ENCODE measurements at regions not wholly inside any gene's neighbourhood (a gene's known extent, or its start where the extent isn't known, plus 50 kb on each side); places are given as distances from the start of the nearest gene placed in this dataset.
A peak's percentile ranks its signal among the peaks of the same experiment; 100 is the strongest.
"Not testable (repeated sequence)": the region's sequence is repeated elsewhere in the genome, so short reads cannot be mapped to it uniquely, and the experiment has no call there.

DNA sequence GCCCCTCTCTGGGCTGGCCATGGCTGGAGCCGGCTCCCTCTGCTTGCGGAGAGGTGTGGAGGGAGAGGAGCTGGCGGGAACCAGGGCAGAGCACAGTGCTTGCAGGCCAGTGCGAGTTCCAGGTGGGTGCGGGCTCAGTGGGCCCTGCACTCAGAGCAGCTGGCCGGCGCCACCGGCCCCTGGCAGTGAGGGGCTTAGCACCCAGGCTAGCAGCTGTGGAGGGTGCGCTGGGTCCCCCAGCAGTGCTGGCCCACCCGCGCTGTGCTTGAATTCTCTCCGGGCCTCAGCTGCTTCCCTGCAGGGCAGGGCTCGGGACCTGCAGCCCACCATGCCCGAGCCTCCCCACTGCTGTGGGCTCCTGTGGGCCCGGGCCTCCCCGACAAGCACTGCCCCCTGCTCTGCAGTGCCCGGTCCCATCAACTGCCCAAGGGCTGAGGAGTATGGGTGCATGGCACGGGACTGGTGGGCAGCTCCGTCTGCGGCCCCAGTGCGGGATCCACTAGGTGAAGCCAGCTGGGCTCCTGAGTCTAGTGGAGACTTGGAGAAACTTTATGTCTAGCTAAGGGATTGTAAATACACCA lies 61.2 kb upstream of the AGR3 start:
- no peak overlapping the region for H3K4me3 ChIP-seq (replicated peaks in 1 of 2; ENCODE audit: low read depth in 2 of 2, low read length in 2 of 2)
- no peak for DNase-seq (ENCODE audit: low read depth in 2 of 2)
- no peak for TF ChIP-seq CTCF (IDR thresholded peaks at IDR 0.05; ENCODE audit: low read depth, low read length)

DNA sequence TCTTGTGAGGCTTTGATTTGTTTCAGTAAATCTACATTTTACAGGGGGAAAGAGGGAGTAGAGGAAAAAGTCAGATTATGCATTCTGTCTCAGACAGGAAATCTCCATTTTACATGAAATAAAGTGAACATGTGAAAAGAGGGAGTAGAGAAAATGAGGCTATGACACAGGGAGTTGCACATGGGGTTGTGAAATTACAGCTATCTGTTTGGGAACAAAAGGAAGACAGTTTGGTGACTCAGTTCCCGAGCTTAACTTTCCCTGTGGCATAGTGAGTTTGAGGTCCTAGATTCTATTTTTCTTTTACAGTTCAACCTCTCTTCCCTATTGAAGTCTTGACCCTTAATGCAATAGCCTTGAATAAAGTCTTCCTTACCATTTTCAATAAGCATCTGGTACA lies 63.2 kb upstream of the AGR3 start:
- no peak for TF ChIP-seq CTCF (IDR thresholded peaks at IDR 0.05; ENCODE audit: low read depth, low read length)
- peak in 1 of 2 donors; percentile 35 for DNase-seq (ENCODE audit: low read depth in 2 of 2)
- H3K4me3 ChIP-seq (replicated peaks in 1 of 2; ENCODE audit: low read depth in 2 of 2, low read length in 2 of 2): no peak overlapping the region

DNA sequence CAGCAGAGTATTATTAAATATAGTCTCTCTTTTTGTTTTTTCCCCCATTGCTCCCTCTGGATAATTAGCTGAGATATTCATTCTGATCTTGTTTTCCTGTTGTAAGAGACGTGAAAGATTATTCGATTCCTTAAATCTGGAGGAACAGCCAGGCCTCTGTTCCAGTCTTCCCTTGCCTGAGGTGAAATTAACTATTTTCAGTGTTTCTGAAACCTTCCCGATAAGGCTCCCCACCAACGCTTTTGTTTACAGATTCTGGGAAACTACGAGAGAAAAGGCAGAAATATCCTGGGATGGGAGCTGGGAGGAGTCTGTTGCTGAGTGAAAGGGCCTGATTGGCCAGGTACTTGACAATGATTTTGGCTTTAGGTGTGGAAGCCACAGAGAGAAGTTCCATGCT lies 63.6 kb upstream of the AGR3 start:
- no peak overlapping the region for H3K4me3 ChIP-seq (replicated peaks in 1 of 2; ENCODE audit: low read depth in 2 of 2, low read length in 2 of 2)
- TF ChIP-seq CTCF (IDR thresholded peaks at IDR 0.05; ENCODE audit: low read depth, low read length): no peak
- no peak for DNase-seq (ENCODE audit: low read depth in 2 of 2)

DNA sequence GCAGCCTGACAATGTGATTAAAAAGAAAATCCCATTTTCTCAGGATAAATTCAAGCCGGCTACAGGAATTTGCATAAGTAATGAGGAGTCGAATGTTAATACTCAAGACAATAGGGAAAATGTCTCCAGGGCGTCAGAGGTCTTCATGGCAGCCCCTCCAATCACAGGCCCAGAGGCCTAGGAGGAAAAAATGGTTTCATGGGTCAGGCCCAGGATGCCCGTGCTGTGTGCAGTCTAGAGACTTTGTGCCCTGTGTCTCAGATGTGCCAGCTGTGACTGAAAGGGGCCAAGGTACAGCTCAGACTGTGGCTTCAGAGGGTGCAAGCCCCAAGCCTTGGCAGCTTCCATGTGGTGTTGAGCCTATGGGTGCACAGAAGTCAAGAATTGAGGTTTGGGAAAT lies 66.3 kb upstream of the AGR3 start:
- DNase-seq (ENCODE audit: low read depth in 2 of 2); H3K4me3 ChIP-seq (replicated peaks in 1 of 2; ENCODE audit: low read depth in 2 of 2, low read length in 2 of 2): not testable (repeated sequence)

GRCh38 chr7:16951483-16952080 lies 69.8 kb upstream of the AGR3 start:
- DNase-seq (ENCODE audit: low read depth in 2 of 2): peak in 1 of 2 donors; percentile 38
- TF ChIP-seq CTCF (IDR thresholded peaks at IDR 0.05; ENCODE audit: low read depth, low read length): no peak
- peak overlapping the region in 1 of 2 donors; percentile 13 for H3K4me3 ChIP-seq (replicated peaks in 1 of 2; ENCODE audit: low read depth in 2 of 2, low read length in 2 of 2)

- TF ChIP-seq CTCF (IDR thresholded peaks at IDR 0.05; ENCODE audit: low read depth, low read length): no peak
- no peak overlapping the region for H3K4me3 ChIP-seq (replicated peaks in 1 of 2; ENCODE audit: low read depth in 2 of 2, low read length in 2 of 2)
- no peak for DNase-seq (ENCODE audit: low read depth in 2 of 2)
Measured at GRCh38 chr7:16954321-16954720, 72.5 kb upstream of the AGR3 start.

- H3K4me3 ChIP-seq (replicated peaks in 1 of 2; ENCODE audit: low read depth in 2 of 2, low read length in 2 of 2): no peak overlapping the region
- no peak for TF ChIP-seq CTCF (IDR thresholded peaks at IDR 0.05; ENCODE audit: low read depth, low read length)
- no peak for DNase-seq (ENCODE audit: low read depth in 2 of 2)
Measured at GRCh38 chr7:16958724-16959123, 76.9 kb upstream of the AGR3 start.

Data from cardiac fibroblast (primary cell).